GM12873 (cell line): ENCODE measurements at regions not wholly inside any gene's neighbourhood (a gene's known extent, or its start where the extent isn't known, plus 50 kb on each side); places are given as distances from the start of the nearest gene placed in this dataset.

Source experiments
- CTCF ChIP-seq: IDR thresholded peaks from 2 replicates; pipeline ENCODE4 v1.5.1; 2012; ENCODE audit warnings: low read depth, mild to moderate bottlenecking, moderate library complexity, low read length, control low read depth; ENCODE audit not compliant: insufficient read depth; ENCODE audit errors: missing control alignments

- no peak for TF ChIP-seq CTCF
These were observed 715.0 kb upstream of the LCORL start for GRCh38 chr4:18736551-18736950.

DNA sequence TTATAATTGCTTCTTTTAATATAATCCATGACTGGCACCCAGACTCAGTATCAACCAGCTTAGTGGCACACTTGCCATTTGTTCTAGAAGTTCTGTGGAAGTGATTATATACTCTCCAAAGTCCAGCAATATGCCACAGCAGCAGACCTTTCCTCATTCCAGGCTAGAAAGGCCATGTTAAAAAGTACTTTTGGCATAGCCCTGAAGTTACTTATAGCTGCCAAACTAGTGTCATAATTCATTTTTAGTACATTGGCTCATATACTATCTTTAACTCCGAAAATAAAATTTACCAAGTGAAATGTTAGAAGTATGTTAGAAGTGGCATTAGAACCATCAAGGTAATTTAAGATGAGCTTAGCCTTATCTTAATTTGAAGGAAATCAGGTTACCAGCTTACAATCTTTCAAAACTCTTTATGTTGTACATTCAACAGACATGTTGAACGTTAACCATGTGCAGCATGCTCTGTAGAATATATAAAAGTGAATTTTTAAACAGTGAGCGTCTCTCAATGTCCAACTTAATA lies 714.2 kb upstream of the LCORL start:
- TF ChIP-seq CTCF: no peak

DNA sequence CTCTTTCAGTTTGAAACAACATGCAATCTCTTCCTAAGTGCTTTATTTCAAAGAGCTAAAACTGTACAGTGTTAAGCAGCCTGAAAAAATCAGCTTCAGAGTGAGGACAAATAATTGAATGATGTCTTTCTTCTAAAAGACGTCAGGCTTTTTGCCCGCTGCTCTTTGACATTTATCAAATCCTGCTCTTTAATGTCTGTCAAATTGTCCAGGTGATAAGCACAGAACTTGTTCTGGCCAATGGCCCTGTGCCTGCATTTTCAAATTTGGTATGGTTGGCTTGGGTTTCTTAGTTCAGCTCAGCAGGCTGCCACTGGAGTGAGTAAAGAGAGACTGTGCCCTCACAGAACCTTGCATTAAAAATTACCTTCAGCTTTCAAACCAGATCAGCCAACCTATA lies 712.9 kb upstream of the LCORL start:
- no peak for TF ChIP-seq CTCF

- TF ChIP-seq CTCF: no peak
These were observed 712.4 kb upstream of the LCORL start for GRCh38 chr4:18733961-18734360.

DNA sequence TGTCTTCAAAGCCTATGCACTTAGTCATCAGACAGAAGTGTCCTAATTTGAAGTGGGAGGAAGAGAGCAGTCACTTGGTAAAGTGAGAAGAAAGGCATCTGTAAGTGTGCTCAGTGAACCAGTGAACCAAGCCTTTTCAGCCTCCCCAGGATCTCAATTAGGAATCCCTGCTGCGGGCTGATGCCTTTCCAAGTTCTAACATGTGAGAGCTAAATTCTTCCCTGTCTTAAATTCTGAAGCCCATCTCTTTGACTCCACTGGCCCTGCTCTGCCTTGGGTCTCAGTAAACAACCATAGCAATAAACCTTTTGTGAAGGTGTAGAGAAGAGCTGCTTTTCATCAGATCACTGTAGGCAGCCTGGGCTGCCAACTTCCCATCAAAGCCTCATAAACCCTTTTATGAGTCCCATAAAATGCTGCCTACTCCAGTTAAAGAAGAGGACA lies 701.2 kb upstream of the LCORL start:
- no peak for TF ChIP-seq CTCF

- no peak for TF ChIP-seq CTCF
These were observed 676.7 kb upstream of the LCORL start for GRCh38 chr4:18698119-18698883.

- TF ChIP-seq CTCF: peak; percentile 28
These were observed 674.4 kb upstream of the LCORL start for GRCh38 chr4:18695733-18696527.
